ENCODE measurements at regions not wholly inside any gene's neighbourhood (a gene's known extent, or its start where the extent isn't known, plus 50 kb on each side); places are given as distances from the start of the nearest gene placed in this dataset.

DNA sequence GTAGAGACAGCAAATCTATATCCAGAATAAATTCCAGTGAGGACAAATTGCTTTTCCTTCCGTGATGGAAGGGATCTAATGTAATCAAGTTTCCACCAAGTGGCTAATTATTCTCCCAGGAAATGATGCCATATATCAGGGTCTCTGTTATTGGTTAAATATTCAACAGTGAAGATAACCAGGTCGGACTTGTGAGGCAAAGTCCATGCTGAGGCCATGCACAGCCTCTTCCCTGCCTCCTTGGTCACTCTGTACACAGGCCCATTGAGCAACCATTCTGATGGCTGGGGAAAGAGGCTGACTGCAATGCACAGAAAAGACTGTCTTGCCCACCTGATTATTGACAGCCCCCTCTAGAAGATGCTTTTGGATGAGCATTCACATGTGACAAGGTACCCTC lies 90.1 kb downstream of the TNFAIP2 start (continued):
- TF ChIP-seq, protein P1, sequence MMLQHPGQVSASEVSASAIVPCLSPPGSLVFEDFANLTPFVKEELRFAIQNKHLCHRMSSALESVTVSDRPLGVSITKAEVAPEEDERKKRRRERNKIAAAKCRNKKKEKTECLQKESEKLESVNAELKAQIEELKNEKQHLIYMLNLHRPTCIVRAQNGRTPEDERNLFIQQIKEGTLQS (IDR thresholded peaks at IDR 0.05; ENCODE audit: insufficient read depth, low read depth, low read length): no peak
- TF ChIP-seq POLR2A (IDR thresholded peaks at IDR 0.05; ENCODE audit: control extremely low read depth in 1 of 2, low read depth in 2 of 2, low read length in 2 of 2): no peak
- no peak for TF ChIP-seq SP1 (IDR thresholded peaks at IDR 0.05; ENCODE audit: low read depth, low read length)
